Cardiac muscle cell (in vitro differentiated cells and primary cell): ENCODE measurements at regions not wholly inside any gene's neighbourhood (a gene's known extent, or its start where the extent isn't known, plus 50 kb on each side); places are given as distances from the start of the nearest gene placed in this dataset.

Source experiments
- DNase-seq, 2 donors: peaks; one replicate each; pipeline versions ENCODE4 v3.0.0 to v3.0.0-alpha.2; 2010 to 2017; ENCODE audit warnings: low read depth in 1 of 2, low spot score in 1 of 2
- H3K27ac ChIP-seq: fragments of 200-600 bp; sonication (generic); 2 replicates; pipeline ENCODE4 v1.5.1; 2016
- H3K27me3 ChIP-seq: fragments of 200-600 bp; sonication (generic); 2 replicates; pipeline ENCODE4 v1.6.0; 2016; ENCODE audit warnings: control low read depth
- H3K36me3 ChIP-seq: fragments of 200-600 bp; sonication (generic); 2 replicates; pipeline ENCODE4 v1.5.1; 2016; ENCODE audit warnings: control low read depth
- H3K4me1 ChIP-seq: fragments of 200-600 bp; sonication (generic); 2 replicates; pipeline ENCODE4 v1.8.1; 2017; ENCODE audit warnings: low read depth, mild to moderate bottlenecking, mixed run types
- H3K4me3 ChIP-seq: fragments of 200-600 bp; sonication (generic); 2 replicates; pipeline ENCODE4 v1.5.1; 2016; ENCODE audit warnings: mild to moderate bottlenecking
- H3K9me3 ChIP-seq: fragments of 200-600 bp; sonication (generic); 2 replicates; pipeline ENCODE4 v1.5.1; 2017; ENCODE audit warnings: low read depth, mild to moderate bottlenecking, control low read depth
- TF ChIP-seq, protein P1 (sequence below): IDR thresholded peaks from 2 replicates; pipeline ENCODE4 v1.5.1; 2012; ENCODE audit warnings: low read depth, mild to moderate bottlenecking, low read length

DNA sequence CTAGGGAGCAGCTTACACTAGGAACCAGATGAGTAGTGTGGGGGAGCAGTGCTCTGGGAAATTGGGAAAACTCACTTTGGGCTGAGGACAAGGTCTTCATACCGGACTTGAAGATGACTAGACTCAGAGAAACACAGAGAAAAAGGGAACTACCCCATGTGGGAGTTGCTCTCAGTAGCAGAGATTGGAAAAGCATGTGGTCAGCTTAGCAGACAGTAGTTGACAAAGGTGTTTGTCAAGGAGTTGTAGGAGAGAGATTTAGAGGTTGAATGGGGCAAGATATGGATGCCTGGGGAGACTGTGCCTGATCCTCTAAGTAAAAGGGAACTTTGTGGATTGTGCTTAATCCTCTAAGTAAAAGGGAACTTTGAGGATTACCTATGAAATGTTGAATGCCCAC lies 194.5 kb upstream of the COX10 start:
- Histone ChIP-seq H3K27me3 (peaks cover 7% of the 10 kb centered on the region), H3K9me3 (no peaks in the 10 kb centered on the region), H3K4me3 (no peak overlapping the region), H3K36me3 (no peaks in the 10 kb centered on the region), H3K4me1 (peaks cover 6% of the 10 kb centered on the region), H3K27ac (no peak overlapping the region)
- TF ChIP-seq, protein P1, sequence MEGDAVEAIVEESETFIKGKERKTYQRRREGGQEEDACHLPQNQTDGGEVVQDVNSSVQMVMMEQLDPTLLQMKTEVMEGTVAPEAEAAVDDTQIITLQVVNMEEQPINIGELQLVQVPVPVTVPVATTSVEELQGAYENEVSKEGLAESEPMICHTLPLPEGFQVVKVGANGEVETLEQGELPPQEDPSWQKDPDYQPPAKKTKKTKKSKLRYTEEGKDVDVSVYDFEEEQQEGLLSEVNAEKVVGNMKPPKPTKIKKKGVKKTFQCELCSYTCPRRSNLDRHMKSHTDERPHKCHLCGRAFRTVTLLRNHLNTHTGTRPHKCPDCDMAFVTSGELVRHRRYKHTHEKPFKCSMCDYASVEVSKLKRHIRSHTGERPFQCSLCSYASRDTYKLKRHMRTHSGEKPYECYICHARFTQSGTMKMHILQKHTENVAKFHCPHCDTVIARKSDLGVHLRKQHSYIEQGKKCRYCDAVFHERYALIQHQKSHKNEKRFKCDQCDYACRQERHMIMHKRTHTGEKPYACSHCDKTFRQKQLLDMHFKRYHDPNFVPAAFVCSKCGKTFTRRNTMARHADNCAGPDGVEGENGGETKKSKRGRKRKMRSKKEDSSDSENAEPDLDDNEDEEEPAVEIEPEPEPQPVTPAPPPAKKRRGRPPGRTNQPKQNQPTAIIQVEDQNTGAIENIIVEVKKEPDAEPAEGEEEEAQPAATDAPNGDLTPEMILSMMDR: no peak
- DNase-seq: no peak

DNA sequence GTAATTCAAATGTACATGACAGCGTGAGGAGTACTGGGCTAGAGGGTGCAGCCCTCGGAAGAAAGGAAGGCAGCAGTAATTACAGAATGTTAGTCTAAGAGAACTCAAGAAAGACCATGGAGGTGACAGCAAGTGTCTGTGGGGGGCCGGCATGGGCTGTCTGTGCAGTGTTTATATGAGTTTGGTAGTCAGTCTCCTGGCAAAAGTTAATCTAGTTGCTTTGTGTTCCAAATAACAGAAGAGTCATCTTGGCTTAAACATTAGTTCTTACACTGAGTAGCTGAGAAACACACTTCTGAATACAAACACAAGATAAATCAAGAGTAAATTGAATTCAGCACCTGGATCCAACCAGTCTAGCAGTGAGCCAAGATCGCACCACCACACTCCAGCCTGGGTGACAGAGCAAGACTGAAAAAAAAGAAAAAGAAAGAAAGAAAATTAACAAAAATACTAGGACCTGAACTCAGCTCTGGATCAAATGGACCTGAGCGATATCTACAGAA lies 189.3 kb upstream of the COX10 start:
- Histone ChIP-seq H3K9me3 (no peaks in the 10 kb centered on the region), H3K36me3 (no peaks in the 10 kb centered on the region), H3K4me3 (no peak overlapping the region), H3K27me3 (peaks cover 5% of the 10 kb centered on the region), H3K27ac (no peak overlapping the region), H3K4me1 (no peaks in the 10 kb centered on the region)
- TF ChIP-seq, protein P1: no peak
- no peak for DNase-seq

DNA sequence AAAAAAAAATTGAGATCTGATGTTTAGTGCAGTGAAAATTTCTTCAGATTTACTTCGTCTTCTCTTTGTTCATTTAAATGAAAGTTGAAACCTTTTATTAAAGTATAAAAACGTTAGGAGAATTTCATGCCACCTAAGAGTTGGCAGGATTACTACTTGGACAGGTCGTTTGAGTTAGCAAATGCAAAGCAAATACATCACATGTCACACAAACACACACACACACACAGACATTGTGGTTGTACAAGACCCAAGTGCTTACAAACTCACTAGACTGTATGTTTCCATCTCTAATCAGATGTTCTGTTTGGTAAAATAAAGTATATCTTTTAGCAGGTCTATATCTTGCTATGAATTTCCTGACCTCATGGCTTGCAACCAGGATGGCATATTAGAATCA lies 185.6 kb upstream of the COX10 start:
- no peaks in the 10 kb centered on the region for H3K36me3 ChIP-seq
- H3K4me1 ChIP-seq: peaks cover 5% of the 10 kb centered on the region
- TF ChIP-seq, protein P1: no peak
- no peak for DNase-seq
- H3K27me3 ChIP-seq: no peaks in the 10 kb centered on the region
- H3K4me3 ChIP-seq: no peak overlapping the region
- H3K9me3 ChIP-seq: no peaks in the 10 kb centered on the region
- H3K27ac ChIP-seq: no peak overlapping the region

DNA sequence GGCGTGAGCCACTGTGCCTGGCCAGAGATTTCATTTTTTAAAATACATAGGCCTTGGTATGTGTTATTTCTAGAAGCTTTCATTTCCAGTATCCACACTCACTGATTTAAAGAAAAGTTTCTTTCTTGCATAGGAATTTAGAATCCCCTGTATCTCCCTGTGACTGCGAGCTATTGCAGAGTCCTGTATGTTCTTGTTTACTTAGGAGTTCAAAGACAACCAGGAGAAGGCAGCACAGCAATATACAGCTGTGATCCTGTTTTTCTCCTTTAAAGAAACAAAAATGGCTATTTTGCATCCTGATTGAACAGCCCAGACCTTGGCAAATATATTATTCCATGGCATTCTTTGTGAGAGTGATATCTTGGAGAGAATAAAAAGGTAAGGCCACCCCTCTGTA lies 185.0 kb upstream of the COX10 start:
- Histone ChIP-seq H3K27ac (no peak overlapping the region), H3K4me3 (no peak overlapping the region), H3K27me3 (no peaks in the 10 kb centered on the region), H3K4me1 (peaks cover 5% of the 10 kb centered on the region), H3K9me3 (no peaks in the 10 kb centered on the region), H3K36me3 (no peaks in the 10 kb centered on the region)
- TF ChIP-seq, protein P1: no peak
- DNase-seq: no peak

DNA sequence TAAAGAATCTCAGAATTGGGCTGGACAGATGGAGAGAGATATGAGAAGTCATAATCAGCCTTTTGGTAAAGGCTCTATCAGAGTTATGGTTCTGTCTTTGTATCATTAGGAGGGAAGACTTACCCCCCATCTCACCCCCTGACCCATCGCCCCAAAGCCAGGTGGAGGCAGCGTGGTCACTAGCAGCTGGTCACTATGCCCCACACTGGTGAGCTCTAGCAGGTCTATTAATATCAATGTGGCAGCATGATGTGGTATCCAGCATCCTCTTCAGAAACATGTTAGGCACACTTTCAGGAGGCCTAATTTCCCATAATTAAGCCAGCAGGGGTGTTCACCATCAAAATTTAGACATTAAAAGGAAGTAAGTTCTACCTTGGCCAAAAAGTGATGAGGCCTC lies 183.8 kb upstream of the COX10 start:
- Histone ChIP-seq H3K27me3 (no peaks in the 10 kb centered on the region), H3K27ac (no peak overlapping the region), H3K36me3 (no peaks in the 10 kb centered on the region), H3K4me1 (peaks cover 5% of the 10 kb centered on the region), H3K9me3 (no peaks in the 10 kb centered on the region), H3K4me3 (no peak overlapping the region)
- no peak for DNase-seq
- TF ChIP-seq, protein P1: no peak
